GM12874 (cell line): ENCODE measurements at regions not wholly inside any gene's neighbourhood (a gene's known extent, or its start where the extent isn't known, plus 50 kb on each side); places are given as distances from the start of the nearest gene placed in this dataset.

ENCODE experiments used
- TF ChIP-seq, protein P1 (sequence below): IDR thresholded peaks from 2 replicates; pipeline ENCODE4 v1.5.1; 2011; ENCODE audit warnings: low read depth, mild to moderate bottlenecking, control low read depth, low read length, moderate library complexity; ENCODE audit not compliant: insufficient read depth

DNA sequence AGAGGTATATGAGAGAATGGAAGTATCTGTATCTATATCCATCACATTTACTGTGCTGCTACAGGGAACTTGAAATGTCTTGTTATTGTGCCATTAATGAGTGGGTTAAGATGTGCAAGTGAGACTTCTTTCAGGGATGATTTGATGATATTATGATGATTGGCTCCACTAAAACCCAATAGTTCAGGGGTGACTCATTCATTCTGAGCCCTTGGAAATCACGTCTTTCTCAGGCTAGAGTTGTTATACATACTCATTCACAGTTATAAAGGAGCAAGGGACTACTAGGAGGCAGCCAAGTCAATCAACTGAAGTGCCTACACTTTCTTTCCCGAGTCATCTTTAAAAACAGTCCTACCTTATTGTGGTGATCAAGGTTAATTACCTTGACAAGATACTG is 1109.8 kb upstream of the B3GALT2 start:
- TF ChIP-seq, protein P1, sequence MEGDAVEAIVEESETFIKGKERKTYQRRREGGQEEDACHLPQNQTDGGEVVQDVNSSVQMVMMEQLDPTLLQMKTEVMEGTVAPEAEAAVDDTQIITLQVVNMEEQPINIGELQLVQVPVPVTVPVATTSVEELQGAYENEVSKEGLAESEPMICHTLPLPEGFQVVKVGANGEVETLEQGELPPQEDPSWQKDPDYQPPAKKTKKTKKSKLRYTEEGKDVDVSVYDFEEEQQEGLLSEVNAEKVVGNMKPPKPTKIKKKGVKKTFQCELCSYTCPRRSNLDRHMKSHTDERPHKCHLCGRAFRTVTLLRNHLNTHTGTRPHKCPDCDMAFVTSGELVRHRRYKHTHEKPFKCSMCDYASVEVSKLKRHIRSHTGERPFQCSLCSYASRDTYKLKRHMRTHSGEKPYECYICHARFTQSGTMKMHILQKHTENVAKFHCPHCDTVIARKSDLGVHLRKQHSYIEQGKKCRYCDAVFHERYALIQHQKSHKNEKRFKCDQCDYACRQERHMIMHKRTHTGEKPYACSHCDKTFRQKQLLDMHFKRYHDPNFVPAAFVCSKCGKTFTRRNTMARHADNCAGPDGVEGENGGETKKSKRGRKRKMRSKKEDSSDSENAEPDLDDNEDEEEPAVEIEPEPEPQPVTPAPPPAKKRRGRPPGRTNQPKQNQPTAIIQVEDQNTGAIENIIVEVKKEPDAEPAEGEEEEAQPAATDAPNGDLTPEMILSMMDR: no peak

DNA sequence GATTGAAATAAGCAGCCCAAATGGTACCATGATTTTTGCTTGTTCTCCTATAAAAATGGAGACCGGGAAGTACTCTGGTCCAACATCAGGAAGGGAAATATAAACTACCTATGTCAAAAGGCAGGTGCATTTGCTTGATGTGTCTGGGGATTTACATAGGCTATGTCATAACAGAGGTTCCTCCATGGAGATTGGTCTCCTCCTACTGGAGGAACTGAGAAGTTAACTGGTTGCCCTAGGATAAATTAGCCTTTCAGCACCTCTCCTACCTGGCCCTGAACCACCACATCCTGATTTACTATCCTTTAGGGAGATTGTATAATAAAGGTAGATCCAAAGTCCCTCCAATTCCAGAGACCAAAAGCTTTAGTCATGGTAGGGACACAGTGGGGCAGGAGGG is 1109.3 kb upstream of the B3GALT2 start:
- TF ChIP-seq, protein P1: peak; percentile 67

DNA sequence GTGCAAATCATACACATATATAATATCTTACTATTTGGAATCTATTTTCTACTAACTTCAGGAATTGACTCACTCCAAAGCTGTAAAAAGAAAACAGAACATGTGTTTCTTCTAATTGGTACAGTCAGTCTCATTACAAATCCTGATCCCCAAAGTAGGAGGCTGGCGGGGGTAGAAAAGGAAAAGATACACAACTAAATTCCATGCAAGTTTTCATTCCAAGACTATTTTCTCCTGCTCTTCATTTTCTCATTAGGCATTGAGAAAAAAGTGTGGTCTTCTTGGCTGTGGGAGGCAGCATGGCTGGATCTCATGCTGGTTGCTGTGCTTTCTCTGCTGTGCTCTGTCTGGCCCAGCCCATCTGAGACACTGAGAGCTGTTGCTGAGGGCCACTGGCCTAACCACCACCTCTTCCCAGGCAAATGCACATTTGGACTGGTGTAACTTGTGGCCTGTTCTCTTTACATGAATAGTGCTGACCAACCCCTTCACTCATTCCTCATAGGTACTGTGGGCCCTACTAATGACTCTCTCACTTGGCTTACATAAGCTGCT is 1107.5 kb upstream of the B3GALT2 start:
- TF ChIP-seq, protein P1: no peak

DNA sequence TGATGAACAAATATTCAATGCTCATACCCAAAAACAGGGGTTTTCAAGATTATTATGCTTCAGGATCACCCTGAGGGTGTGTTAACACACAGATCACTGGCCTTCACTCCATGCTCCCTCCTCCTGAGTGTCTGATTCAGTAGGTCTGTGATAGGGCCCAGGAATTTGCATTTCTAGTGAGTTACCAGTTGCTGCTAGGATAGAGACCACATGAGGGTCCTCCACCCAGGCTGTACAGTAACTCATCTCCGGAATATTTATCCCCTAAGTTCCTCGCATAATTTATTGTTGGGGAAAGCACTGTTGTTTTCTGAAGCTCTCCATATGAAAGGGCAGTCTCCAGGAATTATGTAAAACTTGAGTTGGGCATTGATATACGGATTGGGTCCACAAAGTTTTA is 1106.6 kb upstream of the B3GALT2 start:
- TF ChIP-seq, protein P1: no peak

DNA sequence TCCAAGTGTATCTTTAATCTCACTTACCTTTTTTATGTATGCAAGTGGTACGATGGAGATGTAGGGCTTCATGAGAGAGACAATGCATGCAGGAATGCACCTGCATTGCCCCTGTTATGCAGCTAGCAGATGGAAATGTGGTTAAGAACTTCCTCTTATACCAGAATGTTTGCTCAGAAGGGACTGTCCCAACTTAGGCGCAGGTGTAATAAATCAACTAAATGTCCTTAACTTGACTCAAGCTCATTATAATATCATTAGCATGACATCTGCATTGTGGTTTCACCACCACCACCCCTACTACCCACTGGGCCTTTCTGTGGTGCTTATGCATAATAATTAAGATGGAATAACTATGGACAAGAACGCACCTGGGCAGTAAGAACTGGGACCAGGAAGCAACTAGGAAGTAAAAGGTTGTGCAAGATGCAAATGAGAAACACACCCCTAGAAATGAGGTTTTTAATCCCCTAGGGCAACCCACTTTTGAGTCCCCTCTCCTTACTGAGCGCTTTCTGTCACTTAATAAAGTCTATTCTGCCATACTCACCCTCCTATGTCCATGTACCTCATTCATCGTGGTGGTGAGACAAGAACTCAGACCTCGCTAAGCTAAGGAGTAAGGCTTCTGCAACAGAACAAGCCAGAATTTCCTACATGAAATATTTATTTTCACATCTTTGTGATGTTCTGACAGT is 1103.3 kb upstream of the B3GALT2 start:
- TF ChIP-seq, protein P1: no peak

DNA sequence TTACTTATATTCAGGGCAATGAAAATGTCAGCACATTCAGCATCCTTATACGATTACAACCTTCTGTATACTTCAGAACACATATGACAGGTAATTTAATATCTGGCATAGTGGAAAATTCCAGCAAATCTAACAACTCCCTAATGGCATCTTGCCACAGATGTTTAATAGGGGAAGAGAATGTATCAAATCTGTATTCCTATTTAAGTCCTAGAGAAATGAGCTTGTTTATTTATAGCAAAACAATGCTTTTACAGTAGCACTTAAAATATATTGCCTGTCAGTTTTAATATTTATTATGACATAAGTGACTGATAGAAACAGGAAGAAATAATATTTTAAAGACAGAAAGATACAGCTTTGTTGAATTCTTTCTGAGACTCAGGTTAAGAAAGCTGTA is 1101.8 kb upstream of the B3GALT2 start:
- TF ChIP-seq, protein P1: no peak

DNA sequence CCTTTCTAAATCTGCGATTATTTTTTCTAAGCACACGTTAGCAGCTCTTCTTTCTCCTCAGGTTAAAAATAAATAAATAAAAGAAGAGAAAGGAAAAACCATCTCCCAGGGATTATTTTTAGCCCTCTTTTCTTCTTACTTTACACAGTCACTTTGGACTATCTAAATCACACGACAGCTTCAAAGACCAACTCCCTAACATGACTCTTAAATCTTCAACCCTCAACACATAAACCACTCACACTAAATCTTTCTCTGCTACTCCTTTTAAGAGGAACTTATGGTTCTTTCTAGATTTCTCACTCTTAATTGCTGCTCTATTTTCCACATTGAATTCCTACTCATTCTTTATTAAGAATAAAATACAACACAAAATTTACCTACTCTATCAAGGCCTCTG is 1095.0 kb upstream of the B3GALT2 start:
- TF ChIP-seq, protein P1: no peak

DNA sequence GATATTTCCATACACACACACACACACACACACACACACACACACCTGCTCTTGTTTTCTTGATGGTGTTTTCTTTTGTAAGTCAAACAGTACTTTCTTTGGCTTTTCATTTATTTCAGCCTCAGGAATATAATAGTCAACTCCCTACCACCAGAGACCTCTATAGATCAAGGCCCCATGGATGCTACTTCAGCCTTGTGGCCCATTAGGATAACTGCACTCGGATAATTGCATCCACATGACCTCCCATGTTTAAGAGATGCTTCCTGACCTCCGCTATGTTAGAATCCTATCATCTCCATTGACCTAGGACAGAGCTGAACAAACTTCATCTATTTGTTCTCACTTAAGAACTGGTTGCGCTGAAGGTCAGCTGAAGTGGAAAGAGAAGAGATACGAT is 1094.0 kb upstream of the B3GALT2 start:
- TF ChIP-seq, protein P1: no peak
